Left lung (tissue), 4 donors: ENCODE measurements at regions not wholly inside any gene's neighbourhood (a gene's known extent, or its start where the extent isn't known, plus 50 kb on each side); places are given as distances from the start of the nearest gene placed in this dataset.

Experiments used
- ATAC-seq: fragments of 200-7000 bp; cut with Tn5 transposase; one replicate; pipeline ENCODE4 v1.9.1; 2020; ENCODE audit warnings: moderate library complexity
- DNase-seq, 4 donors: peaks; one replicate each; pipeline ENCODE4 v3.0.0-alpha.2; 2013 to 2020
- H3K27ac ChIP-seq, 2 donors: fragments of 200-600 bp; sonication (generic) in 1 of 2; one replicate each; pipeline versions ENCODE4 v1.5.0 to v1.8.0; 2020 to 2021
- H3K27me3 ChIP-seq, 2 donors: fragments of 200-600 bp; sonication (generic) in 1 of 2; one replicate each; pipeline versions ENCODE4 v1.5.0 to v1.8.0; 2020 to 2021
- H3K36me3 ChIP-seq, 2 donors: fragments of 200-600 bp; sonication (generic) in 1 of 2; one replicate each; pipeline versions ENCODE4 v1.5.0 to v1.8.0; 2020 to 2021
- H3K4me1 ChIP-seq, 2 donors: fragments of 200-600 bp; one replicate each; pipeline ENCODE4 v1.8.0; 2021
- H3K4me3 ChIP-seq, 2 donors: fragments of 200-600 bp; sonication (generic) in 1 of 2; one replicate each; pipeline versions ENCODE4 v1.5.0 to v1.8.0; 2020 to 2021; ENCODE audit warnings: mild to moderate bottlenecking in 1 of 2
- H3K9me3 ChIP-seq, 2 donors: fragments of 200-600 bp; sonication (generic) in 1 of 2; one replicate each; pipeline versions ENCODE4 v1.5.0 to v1.8.0; 2020 to 2021
- CTCF ChIP-seq, 2 donors: fragments of 200-600 bp; sonication (generic) in 1 of 2; IDR thresholded peaks; one replicate each; pipeline versions ENCODE4 v1.5.0 to v1.8.0; 2021; ENCODE audit warnings: antibody characterized with exemption in 2 of 2
- intact Hi-C, 2 donors: fragments of 100-400 bp; cut with DNase I; formaldehyde crosslinking; loops; one replicate each; pipeline versions ENCODE4 v1.11.2 to v1.14.2; 2022
- donor health status: DM: no; HTN: yes; CAD: no.
- donor health status: DM: no; HTN: no; CAD: no.

GRCh38 chr3:181384970-181385369 lies 326.8 kb upstream of the SOX2 start:
- H3K4me1 ChIP-seq = no peaks in the 10 kb centered on the region
- no peak overlapping the region for H3K27ac ChIP-seq
- no peak for TF ChIP-seq CTCF (IDR thresholded peaks at IDR 0.05)
- no peaks in the 10 kb centered on the region for H3K36me3 ChIP-seq
- DNase-seq = no peak
- peaks cover 0 to 6% of the 10 kb centered on the region in 2 donors for H3K9me3 ChIP-seq
- ATAC-seq = peak; percentile 17
- H3K27me3 ChIP-seq = no peaks in the 10 kb centered on the region
- H3K4me3 ChIP-seq = no peak overlapping the region
- intact Hi-C loops = no loop called here

DNA sequence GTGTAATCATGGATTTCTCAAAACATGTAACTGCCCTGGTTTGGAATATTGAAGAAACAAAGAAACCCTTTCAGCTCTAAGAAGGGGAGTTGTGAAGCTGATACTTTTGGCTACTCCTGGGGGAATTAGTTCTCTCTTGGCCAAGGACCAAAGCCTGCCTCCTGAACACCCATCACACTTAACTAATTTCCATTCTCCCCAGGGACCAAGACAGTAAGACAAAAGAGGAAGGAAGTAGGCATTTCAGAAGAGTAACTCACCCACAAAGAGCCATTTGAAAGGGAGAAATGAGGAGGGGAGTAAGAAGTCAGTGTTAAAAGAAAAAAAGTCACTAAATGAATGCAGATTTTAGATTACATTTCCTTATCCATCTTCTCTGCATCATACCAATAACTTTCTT lies 328.0 kb upstream of the SOX2 start:
- H3K36me3 ChIP-seq = no peaks in the 10 kb centered on the region
- ATAC-seq (no peak), DNase-seq (no peak)
- peaks cover 0 to 6% of the 10 kb centered on the region in 2 donors for H3K9me3 ChIP-seq
- H3K4me1 ChIP-seq = no peaks in the 10 kb centered on the region
- H3K4me3 ChIP-seq = no peak overlapping the region
- no peak for TF ChIP-seq CTCF (IDR thresholded peaks at IDR 0.05)
- no peak overlapping the region for H3K27ac ChIP-seq
- no peaks in the 10 kb centered on the region for H3K27me3 ChIP-seq
- intact Hi-C loops = no loop called here

- Histone ChIP-seq H3K4me1 (no peaks in the 10 kb centered on the region), H3K36me3 (no peaks in the 10 kb centered on the region), H3K4me3 (no peak overlapping the region), H3K27ac (no peak overlapping the region), H3K27me3 (no peaks in the 10 kb centered on the region), H3K9me3 (peaks cover 0 to 2% of the 10 kb centered on the region in 2 donors)
- TF ChIP-seq CTCF (IDR thresholded peaks at IDR 0.05) = no peak
- intact Hi-C loops = no loop called here
- ATAC-seq (peak; percentile 49), DNase-seq (no peak)
Measured at GRCh38 chr3:181383201-181383600, 328.5 kb upstream of the SOX2 start.

GRCh38 chr3:181382656-181383055 lies 329.1 kb upstream of the SOX2 start:
- Histone ChIP-seq H3K4me1 (no peaks in the 10 kb centered on the region), H3K9me3 (no peaks in the 10 kb centered on the region), H3K4me3 (no peak overlapping the region), H3K27ac (no peak overlapping the region), H3K36me3 (no peaks in the 10 kb centered on the region), H3K27me3 (no peaks in the 10 kb centered on the region)
- ATAC-seq (peak; percentile 94), DNase-seq (peak; percentile 19 to 70 (median 42))
- intact Hi-C loops = no loop called here
- no peak for TF ChIP-seq CTCF (IDR thresholded peaks at IDR 0.05)

DNA sequence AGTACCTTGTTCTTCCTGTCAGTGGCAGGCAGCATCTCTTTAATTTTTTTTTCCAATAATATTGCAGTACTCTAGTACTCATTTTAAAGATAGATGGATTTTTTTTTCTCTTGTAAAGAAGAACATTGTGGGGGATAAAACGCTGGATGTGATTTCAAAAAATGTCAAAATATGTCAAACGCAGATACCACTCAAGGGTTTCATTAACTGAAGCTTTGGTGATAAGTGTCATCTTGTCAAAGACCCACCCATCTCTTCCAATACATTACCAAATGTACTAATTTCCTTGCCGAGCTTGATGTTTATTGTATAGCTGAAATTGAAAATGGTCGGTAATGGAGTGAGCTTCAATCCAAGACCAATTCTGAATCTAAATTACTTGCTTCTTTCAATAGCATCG lies 332.4 kb upstream of the SOX2 start:
- DNase-seq (no peak), ATAC-seq (no peak)
- Histone ChIP-seq H3K27ac (no peak overlapping the region), H3K4me1 (no peaks in the 10 kb centered on the region), H3K4me3 (no peak overlapping the region), H3K27me3 (no peaks in the 10 kb centered on the region), H3K9me3 (no peaks in the 10 kb centered on the region), H3K36me3 (no peaks in the 10 kb centered on the region)
- intact Hi-C loops = no loop called here
- no peak for TF ChIP-seq CTCF (IDR thresholded peaks at IDR 0.05)
